ENCODE measurements at regions not wholly inside any gene's neighbourhood (a gene's known extent, or its start where the extent isn't known, plus 50 kb on each side); places are given as distances from the start of the nearest gene placed in this dataset.

GRCh38 chr15:96501362-96501761 is 170.9 kb downstream of the NR2F2 start:
- H3K9me1 ChIP-seq (ENCODE audit: insufficient read depth, low read length) = no peaks in the 10 kb centered on the region
- H3K9ac ChIP-seq (ENCODE audit: low read depth, low read length) = no peak overlapping the region
- no peak overlapping the region for H3K14ac ChIP-seq (replicated peaks; ENCODE audit: low read depth, low read length)
- in situ Hi-C loops (cut with MboI; ENCODE audit: low sequenced_read_pairs) = no loop called here
- ATAC-seq (ENCODE audit: low read depth) = no peak
- CTCF ChIA-PET = no interaction called here
- no peaks in the 10 kb centered on the region for H3K4me1 ChIP-seq (ENCODE audit: control insufficient read depth, insufficient read depth, low read length)
- no peak overlapping the region for H3K23ac ChIP-seq (ENCODE audit: low read depth, low read length)
- dilution Hi-C loops (cut with HindIII; ENCODE audit: low sequenced_read_pairs, unreplicated experiment) = no loop called here
- H2AFZ ChIP-seq (replicated peaks; ENCODE audit: low read length, poor library complexity) = no peak overlapping the region
- no peak overlapping the region for H3K27ac ChIP-seq (ENCODE audit: insufficient read depth, low read length)
- no peaks in the 10 kb centered on the region for H4K20me1 ChIP-seq (ENCODE audit: insufficient read depth, low read length)
- no peak overlapping the region for H2BK20ac ChIP-seq (ENCODE audit: low read depth, low read length)
- H3K56ac ChIP-seq (ENCODE audit: extremely low read depth, insufficient read depth, low read length) = no peak overlapping the region
- H2BK5ac ChIP-seq (ENCODE audit: low read depth, low read length, poor library complexity, severe bottlenecking) = no peak overlapping the region
- H3K4ac ChIP-seq (ENCODE audit: low read depth, low read length) = no peak overlapping the region
- H3K18ac ChIP-seq (ENCODE audit: low read depth, low read length) = no peak overlapping the region
- H3K4me3 ChIP-seq (ENCODE audit: insufficient read depth, low read depth, low read length) = no peak overlapping the region
- no peak overlapping the region for H3K4me2 ChIP-seq (ENCODE audit: low read depth, low read length)
- no peak for DNase-seq
- no CpG with 5 or more reads among the region's 1 CpG for WGBS, 2 experiments (ENCODE audit: extremely low coverage in 2 of 2, insufficient read length in 1 of 2)
- no peak overlapping the region for H2BK15ac ChIP-seq (ENCODE audit: low read depth, low read length)
- no TSS peak for BruUV-seq (replicated peaks)
- H2AK9ac ChIP-seq (replicated peaks; ENCODE audit: low read depth, low read length, poor library complexity) = no peak overlapping the region
- no peak overlapping the region for H4K8ac ChIP-seq (ENCODE audit: low read depth in 2 of 2, low read length in 2 of 2)
- no peak overlapping the region for H2AK5ac ChIP-seq (ENCODE audit: low read depth, low read length)
- POLR2A ChIA-PET (ENCODE audit: unreplicated experiment) = no interaction called here
- H3K9me3 ChIP-seq (ENCODE audit: control insufficient read depth, insufficient read depth, low read length) = no peaks in the 10 kb centered on the region
- no peaks in the 10 kb centered on the region for H3K79me1 ChIP-seq (ENCODE audit: low read depth in 1 of 2, low read length in 2 of 2)
- no peak overlapping the region for H4K5ac ChIP-seq (ENCODE audit: low read depth, low read length)
- H4K91ac ChIP-seq (ENCODE audit: insufficient read depth, low read depth, low read length) = no peak overlapping the region
- H3K36me3 ChIP-seq (ENCODE audit: control insufficient read depth, insufficient read depth, low read length) = no peaks in the 10 kb centered on the region
- H3K27me3 ChIP-seq (ENCODE audit: control insufficient read depth, insufficient read depth, low read length) = no peaks in the 10 kb centered on the region
- no peak overlapping the region for H2BK120ac ChIP-seq (ENCODE audit: low read depth, low read length)
- TF ChIP-seq CHD1 (IDR thresholded peaks at IDR 0.05; ENCODE audit: low read depth, low read length) = no peak
- no peak for TF ChIP-seq RFX5 (IDR thresholded peaks at IDR 0.05; ENCODE audit: low read depth, low read length)
- TF ChIP-seq SMC3 (IDR thresholded peaks at IDR 0.05; ENCODE audit: low read depth, low read length) = no peak
- TF ChIP-seq RCOR1 (IDR thresholded peaks at IDR 0.05; ENCODE audit: insufficient replicate concordance, low read length) = no peak
- no peak for TF ChIP-seq ELK1 (IDR thresholded peaks at IDR 0.05; ENCODE audit: borderline replicate concordance, low read depth, low read length)
- TF ChIP-seq CTCF (conservative IDR thresholded peaks at IDR 0.05; ENCODE audit: low read depth, low read length) = no peak
- no peak for TF ChIP-seq FOS (IDR thresholded peaks at IDR 0.05; ENCODE audit: low read depth, low read length)
- no peak for TF ChIP-seq NFE2L2 (IDR thresholded peaks at IDR 0.05; ENCODE audit: low read depth, low read length)
- TF ChIP-seq POLR2A (IDR thresholded peaks at IDR 0.05; ENCODE audit: low read depth, low read length) = no peak
- TF ChIP-seq MAFK (IDR thresholded peaks at IDR 0.05; ENCODE audit: low read depth, low read length) = no peak
- TF ChIP-seq CEBPB (IDR thresholded peaks at IDR 0.05; ENCODE audit: low read depth, low read length) = no peak
- TF ChIP-seq BHLHE40 (IDR thresholded peaks at IDR 0.05; ENCODE audit: low read depth, low read length) = no peak
- no peak for TF ChIP-seq MXI1 (IDR thresholded peaks at IDR 0.05; ENCODE audit: borderline replicate concordance, low read depth, low read length)
- TF ChIP-seq RAD21 (IDR thresholded peaks at IDR 0.05; ENCODE audit: low read length) = no peak
- TF ChIP-seq MAZ (IDR thresholded peaks at IDR 0.05; ENCODE audit: borderline replicate concordance, low read depth, low read length) = no peak
- TF ChIP-seq USF2 (IDR thresholded peaks at IDR 0.05; ENCODE audit: low read depth, low read length) = no peak
- intact Hi-C loops (cut with micrococcal nuclease) = no loop called here

Measured in IMR-90 (cell line).